LoVo (cell line): ENCODE measurements at regions not wholly inside any gene's neighbourhood (a gene's known extent, or its start where the extent isn't known, plus 50 kb on each side); places are given as distances from the start of the nearest gene placed in this dataset.
"Not testable (repeated sequence)": the region's sequence is repeated elsewhere in the genome, so short reads cannot be mapped to it uniquely, and the experiment has no call there.

Experiments used
- DNase-seq: peaks from one replicate; pipeline ENCODE4 v3.0.0-alpha.2; 2016; ENCODE audit warnings: low spot score

DNA sequence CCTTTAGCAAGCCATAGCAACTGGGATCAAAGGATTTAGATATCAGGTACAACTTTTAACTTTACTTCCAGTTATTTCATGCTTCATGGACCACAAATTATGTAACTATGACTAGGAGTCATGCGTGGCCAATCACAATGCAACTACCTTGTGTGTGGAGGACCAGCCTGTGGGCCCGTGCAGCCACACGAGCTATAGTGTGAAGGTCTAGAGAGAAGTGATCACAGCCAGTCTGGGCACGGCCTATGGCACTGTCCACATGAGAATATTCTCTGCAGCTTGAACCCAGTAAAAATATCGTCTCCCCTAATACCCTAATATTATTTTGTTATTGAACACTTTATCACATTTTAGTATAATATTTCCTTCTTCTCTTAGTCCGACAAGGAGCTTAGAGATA is 464.9 kb upstream of the MIR17HG start:
- no peak for DNase-seq

GRCh38 chr13:90883592-90883991 is 463.9 kb upstream of the MIR17HG start:
- no peak for DNase-seq

DNA sequence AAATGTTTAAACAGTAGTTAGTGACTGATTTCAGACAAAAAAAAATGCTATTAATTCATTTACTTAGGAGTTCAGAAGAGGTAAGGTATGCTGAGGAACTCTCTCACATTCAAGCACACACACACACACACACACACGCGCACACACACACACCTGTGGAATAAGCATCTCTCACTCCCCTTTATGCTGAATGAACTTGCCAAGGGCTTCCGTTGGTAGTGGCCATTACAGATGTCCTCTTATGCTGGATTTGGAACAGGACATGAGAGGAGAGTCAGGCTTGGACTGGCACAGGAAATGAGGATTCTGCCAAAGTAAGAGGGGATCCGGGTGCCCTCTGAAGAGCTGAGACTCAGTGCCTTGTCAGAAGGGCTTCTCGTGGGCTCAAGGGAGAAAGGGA is 463.4 kb upstream of the MIR17HG start:
- no peak for DNase-seq

- DNase-seq = no peak
These were observed 457.3 kb upstream of the MIR17HG start for GRCh38 chr13:90889906-90890834.

DNA sequence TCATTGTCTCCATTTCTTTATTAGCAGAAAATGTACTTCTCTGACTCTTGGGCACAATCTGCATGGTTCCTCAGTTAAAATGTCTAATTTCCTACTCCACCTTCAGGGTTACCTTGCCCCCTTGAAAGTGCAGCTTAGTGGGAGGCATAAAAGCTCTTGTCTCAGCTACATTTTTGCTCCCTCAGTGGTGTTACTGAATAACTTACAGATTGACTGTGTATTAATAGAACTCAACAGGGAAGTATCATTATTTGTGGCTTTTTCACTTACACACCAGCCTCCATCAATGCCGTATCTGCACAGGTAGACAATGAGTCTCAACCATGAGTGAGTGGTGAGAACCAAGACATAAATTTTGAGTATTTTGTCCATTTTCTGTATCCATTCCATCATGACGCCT is 456.2 kb upstream of the MIR17HG start:
- no peak for DNase-seq

DNA sequence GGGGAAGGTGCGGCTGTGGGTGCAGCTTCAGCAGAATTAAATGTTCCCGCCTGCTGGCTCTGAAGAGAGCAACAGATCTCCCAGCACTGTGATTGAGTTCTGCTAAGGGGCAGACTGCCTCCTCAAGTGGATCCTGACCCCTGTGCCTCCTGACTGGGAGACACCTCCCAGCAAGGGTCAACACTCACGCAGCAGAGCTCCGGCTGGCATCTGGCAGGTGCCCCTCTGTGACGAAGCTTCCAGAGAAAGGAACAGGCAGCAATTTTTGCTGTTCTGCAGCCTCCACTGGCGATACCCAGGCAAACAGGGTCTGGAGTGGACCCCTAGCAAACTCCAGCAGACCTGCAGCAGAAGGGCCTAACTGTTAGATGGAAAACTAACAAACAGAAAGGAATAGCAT is 454.3 kb upstream of the MIR17HG start:
- not testable (repeated sequence) for DNase-seq

DNA sequence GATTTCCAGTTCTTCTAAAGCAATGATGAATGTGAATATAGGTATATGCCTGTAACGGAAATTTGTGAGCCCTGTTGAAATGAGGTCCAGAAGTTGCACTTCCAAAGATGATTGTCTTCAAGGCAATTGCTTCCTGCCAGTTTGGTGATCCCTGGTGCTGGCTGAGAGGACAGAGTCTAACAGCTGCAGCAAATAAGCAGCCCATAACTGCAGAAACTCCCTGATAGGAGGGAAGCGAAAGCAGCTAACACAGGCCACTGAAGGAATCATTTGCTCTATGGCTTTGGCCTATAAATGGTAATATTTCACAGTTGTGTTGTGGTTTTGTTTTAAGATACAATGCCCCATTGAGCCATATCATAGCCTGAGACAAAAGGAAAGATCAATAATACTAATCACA is 451.5 kb upstream of the MIR17HG start:
- no peak for DNase-seq

GRCh38 chr13:90898811-90899210 is 448.7 kb upstream of the MIR17HG start:
- DNase-seq = no peak

DNA sequence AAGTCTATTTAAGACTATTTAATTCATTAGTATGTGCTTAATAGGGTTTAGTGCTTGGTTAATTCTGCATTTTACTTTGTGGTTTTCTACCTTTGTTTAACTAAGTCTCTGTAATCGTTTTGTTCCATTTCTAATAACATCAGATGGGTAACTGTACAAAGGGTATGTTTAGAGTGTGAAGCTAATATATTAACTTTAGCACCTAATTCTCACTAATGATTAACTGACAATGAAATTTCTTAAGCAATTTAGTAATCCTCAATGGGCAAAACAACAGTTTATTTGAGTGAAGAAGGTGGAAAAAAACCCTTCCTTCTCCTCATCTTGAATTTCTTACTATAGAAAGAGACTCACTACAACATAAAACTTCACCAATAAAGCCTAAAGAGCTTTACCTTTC is 448.1 kb upstream of the MIR17HG start:
- no peak for DNase-seq

DNA sequence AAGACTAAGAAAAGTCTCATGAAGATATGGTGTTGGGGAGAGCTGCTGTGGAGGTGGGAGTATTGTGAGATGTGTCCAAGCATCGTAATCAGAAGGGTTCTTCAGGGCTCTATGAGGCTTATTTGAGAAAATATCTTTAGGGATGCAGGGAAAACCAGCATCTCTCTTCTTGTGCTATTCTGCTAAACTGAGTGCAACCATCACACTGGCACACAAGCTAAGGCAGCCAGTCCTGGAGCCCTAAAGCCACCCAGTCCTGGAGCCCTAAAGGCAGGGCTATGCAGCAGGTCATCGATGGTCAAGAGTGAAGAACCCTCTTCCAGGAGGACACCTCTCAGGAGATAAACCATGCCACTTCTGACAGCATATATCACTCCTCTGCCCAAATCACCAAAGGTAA is 445.2 kb upstream of the MIR17HG start:
- no peak for DNase-seq

DNA sequence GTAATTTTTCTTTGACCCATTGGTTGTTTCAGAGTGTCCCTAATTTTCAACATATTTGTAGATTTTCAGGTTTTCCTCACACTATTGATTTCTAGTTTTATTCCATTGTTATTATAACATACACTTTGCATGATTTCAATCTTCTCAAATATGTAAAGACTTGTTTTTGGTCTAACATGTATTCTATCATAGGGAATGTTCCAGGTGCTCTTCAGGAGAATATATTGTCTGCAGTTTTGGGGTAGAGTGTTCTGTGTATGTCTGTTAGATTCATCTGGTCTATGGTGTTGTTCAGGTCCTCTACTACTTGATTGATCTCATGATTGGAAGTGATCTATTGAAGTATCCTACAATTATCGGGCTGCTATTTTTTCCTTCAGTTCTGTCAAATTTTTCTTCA is 440.9 kb upstream of the MIR17HG start:
- DNase-seq = no peak

- no peak for DNase-seq
These were observed 438.7 kb upstream of the MIR17HG start for GRCh38 chr13:90908792-90909191.

DNA sequence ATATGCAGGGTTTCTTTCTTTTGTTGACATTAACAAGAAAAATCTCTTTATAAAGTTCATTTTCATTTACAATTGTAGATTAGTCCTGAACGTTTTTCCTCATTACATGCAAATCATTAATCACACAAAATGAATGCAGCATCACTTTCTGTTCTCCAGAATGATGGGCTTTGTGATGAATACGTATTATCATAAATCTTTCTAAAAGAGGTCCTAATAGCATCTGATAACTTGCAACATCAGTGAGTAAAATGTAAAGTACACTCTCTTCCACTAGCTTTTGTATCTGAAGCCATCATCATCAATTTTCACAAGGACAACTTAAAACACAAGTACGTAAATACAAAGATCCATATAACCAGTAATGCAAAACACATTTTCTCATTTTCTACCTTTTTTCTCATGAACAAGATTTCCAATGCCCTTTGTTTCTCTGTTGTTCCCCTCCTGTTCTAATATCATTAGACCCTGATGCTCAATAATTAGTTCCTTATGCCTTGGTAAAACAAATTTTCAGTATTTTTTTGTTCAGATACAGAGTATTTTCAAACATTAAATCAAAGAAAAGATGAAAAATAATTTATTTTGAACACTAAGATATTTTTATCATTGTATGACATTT is 437.4 kb upstream of the MIR17HG start:
- no peak for DNase-seq

- no peak for DNase-seq
These were observed 435.2 kb upstream of the MIR17HG start for GRCh38 chr13:90912247-90912646.

DNA sequence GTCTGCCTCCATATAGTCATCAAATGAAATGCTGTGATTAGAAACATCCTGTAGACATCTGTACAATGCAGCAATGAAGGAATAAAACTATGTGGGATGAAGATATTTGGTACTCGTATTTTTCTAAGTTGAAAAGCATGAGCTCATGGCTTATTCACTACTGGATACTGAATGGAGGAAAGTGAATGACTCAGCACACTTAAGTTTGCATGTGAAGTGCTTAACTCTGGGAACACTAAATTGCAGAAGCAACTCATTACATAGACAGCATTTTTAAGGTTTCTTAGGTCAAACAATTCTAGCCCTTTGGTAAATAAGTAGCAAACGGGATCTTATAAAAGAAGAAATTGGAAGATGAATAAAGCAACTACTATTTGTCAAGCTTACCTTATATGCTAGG is 429.0 kb upstream of the MIR17HG start:
- no peak for DNase-seq

- DNase-seq = no peak
These were observed 428.3 kb upstream of the MIR17HG start for GRCh38 chr13:90919153-90919552.

DNA sequence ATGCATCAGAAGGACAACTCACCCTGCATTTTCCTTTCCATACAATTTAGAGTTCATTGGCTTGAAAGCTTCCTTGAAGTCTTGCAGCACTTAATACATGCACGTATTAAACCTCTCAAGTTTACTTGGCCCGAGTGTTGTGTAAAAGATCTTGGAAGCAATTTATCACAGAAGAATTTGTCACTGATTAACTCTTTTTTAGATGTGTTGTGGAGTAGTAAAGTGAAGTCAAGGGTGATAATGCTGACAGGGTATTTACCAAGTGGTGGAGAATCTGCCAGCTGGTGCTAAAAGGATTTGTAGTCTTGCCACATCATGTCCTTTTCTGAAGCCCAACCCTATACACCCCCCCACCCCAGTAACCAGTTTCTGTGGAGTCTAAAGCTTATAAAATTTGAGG is 421.0 kb upstream of the MIR17HG start:
- DNase-seq = no peak

GRCh38 chr13:90928109-90928508 is 419.4 kb upstream of the MIR17HG start:
- no peak for DNase-seq

GRCh38 chr13:90933097-90933826 is 414.2 kb upstream of the MIR17HG start:
- no peak for DNase-seq

DNA sequence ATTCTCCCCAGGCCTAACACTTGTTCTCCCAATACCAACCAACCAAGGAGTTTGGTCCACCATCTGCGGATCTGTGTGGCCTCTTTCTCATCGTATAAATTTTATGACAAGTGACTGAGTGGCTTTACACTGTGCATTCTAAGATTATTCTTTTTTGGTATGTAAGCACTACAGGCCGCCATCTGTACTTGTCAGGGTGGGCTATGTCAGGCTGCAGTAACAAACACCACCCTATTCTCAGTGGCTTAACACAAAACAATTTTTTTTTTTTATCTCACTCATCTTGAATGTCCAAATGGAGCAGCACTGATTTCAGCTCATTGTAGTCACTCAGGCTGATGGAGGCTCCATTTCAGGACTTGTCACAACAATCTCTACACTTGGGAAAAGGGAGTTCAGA is 412.7 kb upstream of the MIR17HG start:
- DNase-seq = no peak

DNA sequence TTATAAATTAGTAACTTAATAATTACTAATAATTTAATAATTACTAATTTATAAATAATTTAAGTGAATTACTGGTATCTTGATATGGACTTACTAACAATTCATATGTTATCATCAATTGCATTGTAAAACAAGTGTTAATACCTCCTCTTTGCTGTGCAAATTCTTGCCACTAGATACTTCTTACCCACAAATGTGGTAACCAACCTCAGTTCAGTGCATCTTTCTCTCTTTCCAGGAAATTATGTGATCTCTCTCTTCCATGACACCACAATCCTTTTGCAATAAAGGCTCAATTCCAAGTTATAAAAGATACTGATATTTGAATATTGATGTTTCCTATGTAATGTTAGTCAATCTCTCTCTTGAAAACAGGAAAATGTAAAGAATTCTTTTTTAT is 408.6 kb upstream of the MIR17HG start:
- DNase-seq = no peak

DNA sequence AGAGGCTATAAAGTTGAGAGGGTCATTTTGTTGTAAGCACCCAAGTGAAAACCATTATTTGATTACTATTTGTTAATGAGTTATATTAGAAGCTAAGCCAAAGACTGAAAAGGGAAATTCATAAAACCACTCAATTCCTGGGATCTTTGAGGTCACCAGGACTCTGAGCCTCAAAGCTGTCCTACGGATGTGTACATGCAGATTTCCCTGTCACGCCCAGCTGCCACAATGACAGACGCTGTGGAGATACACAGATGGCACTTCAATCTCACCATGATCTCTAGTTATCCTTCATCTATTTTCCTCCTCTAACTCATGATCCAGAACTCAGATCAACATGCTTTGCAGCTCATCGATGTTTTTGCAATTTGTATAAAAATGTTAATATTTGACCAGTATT is 403.5 kb upstream of the MIR17HG start:
- no peak for DNase-seq

DNA sequence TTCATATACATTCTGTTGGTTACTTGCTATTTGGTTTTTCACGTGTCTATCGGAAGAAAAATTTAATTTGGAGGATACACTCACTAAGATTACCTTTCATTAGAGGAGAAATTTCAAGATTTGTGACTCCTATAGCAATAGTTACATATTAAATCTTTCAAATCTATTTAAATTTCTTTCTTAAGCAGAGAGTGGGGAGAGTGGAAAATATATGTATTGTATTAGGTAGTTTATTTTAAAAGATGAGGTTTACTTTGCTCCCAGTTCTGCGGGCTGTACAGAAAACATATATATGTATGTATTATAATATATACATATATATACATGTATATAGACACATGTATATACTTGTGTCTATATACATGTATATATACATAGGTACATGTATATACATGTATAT is 402.3 kb upstream of the MIR17HG start:
- DNase-seq = not testable (repeated sequence)
